GM18868 (cell line): ENCODE measurements at regions not wholly inside any gene's neighbourhood (a gene's known extent, or its start where the extent isn't known, plus 50 kb on each side); places are given as distances from the start of the nearest gene placed in this dataset.
"Not testable (repeated sequence)": the region's sequence is repeated elsewhere in the genome, so short reads cannot be mapped to it uniquely, and the experiment has no call there.

Source experiments
- ATAC-seq: cut with Tn5 transposase; IDR thresholded peaks from one replicate; pipeline ENCODE4 v1.9.1; 2021; ENCODE audit warnings: mild to moderate bottlenecking, moderate library complexity; ENCODE audit not compliant: unreplicated experiment

DNA sequence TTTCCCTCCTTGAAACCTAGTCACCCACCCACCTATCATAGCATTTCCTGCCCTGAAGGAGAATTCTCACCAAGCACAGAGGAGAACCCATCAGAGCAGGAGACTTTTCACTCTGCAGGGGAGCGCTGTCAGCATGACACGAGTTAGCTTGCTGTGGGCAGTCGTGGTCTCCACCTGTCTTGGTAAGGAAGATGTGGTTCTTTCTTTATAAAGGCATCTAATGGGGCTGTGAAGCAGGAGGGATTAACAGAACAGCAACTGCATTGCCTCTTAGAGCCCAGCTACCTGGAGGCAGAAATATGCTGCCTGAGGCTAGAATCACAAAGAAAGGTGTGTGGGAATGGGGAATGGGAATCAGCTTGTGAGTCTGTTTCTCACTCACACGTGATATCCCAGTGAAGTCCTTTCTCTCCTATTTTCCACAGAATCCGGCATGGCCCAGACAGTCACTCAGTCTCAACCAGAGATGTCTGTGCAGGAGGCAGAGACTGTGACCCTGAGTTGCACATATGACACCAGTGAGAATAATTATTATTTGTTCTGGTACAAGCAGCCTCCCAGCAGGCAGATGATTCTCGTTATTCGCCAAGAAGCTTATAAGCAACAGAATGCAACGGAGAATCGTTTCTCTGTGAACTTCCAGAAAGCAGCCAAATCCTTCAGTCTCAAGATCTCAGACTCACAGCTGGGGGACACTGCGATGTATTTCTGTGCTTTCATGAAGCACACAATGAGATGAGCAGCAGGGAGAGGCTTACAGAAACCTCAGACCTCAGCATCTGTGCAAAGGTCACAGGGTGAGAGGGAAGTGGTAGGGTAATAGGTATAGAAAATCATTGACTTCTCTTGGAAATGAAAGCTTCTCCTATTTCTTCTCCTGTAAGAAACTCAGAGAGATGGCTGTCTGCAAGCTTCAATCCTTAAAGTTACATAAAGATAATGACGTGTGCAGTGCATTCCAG lies 316.9 kb downstream of the DAD1 start:
- ATAC-seq = no peak

DNA sequence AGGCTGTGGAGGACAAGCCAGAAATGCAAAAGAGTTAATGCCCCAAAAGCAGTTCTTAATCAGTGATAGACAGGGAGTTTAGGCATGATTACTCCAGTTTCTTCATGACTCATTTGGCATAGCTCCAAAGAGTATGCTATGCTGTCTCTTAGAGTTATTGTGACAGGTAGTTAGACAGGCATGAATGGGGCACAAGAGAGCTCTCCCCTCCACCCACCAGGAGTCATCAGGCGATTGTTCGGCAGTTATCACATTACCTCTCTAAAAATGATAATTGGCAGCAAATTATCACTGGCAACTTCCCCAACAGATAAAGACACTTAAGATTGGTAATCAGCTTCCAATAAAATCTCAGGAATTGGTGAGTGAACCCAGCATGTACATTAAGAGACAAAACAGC lies 320.1 kb downstream of the DAD1 start:
- ATAC-seq = peak; percentile 60

DNA sequence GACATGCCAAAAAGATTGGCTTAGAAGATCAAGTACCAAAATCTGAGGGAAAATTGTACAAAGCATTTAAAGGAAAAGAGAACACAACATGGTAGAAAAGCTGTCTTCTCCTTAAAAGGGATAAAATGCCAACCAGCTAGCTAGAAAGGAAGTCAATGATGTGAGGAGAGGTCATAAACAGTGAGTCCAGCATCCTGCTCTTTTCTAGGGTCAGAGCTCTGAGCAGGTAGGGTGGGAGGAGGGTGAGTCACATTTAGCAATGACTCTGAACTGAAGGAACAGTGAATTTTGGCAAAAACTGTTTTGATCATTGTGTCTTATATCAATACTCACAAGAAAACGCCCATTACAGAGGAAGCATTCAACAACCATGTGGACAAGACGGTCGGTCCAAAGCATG lies 322.3 kb downstream of the DAD1 start:
- ATAC-seq = no peak

DNA sequence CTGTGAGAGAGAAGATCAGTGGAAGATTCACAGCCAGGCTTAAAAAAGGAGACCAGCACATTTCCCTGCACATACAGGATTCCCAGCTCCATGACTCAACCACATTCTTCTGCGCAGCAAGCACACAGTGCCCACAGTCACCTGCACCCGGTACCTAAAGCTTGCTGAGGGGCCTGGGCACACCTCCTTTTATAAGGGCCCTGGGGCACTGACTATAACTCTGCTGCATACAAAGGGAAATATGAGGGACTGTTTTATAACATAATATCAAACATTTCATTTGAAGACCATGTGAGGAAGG lies 322.9 kb downstream of the DAD1 start:
- ATAC-seq = no peak

DNA sequence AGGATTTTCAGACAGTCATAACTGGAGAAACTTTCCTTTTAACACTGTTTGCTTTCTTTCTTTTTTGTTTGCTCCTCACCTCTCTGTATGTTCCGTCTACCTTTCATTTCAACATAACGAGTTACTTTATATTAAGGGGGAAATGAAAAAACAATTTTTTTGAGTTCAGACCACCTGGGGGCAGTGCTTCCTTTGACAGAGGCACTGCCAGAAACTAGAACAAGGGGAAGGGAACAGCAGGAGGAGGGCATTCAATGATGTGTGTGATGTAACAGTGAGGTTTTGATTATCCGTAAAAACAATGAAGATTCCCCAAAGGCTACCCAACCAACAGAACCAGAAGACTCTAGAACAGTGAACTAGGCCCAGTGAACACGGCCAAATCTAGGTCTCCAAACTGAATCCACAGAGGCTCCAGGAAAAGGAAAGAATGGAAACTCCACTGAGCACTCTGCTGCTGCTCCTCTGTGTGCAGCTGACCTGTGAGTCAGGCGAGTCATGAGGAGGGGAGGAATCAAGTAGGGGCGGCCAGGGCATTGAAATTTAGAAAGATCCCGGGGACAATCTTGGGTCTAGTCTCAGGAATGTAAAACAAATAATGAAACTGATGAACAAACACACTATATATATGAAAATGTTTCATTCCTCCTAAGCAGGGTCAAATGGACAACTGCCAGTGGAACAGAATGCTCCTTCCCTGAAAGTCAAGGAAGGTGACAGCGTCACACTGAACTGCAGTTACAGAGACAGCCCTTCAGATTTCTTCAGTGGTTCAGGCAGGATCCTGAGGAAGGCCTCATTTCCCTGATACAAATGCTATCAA lies 323.5 kb downstream of the DAD1 start:
- no peak for ATAC-seq

DNA sequence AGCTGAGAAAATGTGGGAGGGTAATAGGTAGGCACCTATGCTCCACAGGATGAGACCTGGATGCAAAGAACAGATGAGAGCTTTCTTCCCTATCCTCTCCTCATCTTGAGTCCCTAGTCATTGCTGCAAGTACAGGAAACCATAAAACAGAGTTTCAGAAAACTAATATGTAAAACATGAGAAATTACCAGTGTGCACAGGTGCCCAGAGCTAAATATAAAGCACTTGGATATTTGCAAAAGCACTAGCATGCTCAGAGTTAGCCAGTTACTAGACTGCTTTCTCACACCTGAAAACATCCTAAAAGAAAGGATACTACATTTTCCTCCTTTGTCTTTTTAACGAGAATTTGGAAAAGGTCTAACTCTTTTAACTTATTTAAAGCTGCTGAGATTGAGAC lies 324.3 kb downstream of the DAD1 start:
- ATAC-seq = no peak

DNA sequence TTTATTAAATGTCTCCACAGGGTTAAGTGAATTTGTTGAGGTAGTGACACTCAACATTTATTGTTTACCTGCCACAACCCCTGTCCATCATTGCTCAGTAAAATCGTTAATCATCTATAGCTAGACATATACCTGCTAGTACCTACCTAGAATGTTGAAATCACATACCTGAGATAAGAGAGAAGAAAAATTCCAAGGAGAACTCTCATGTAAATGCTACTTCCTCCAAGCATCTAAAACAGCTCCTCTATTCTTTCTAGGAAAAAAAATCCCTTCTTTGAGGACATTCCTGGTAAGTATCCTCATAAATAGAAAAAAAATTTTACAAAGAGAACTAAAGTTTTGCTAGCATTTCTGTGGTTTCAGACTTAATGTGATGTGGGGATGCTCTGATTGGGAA lies 325.1 kb downstream of the DAD1 start:
- ATAC-seq = no peak

DNA sequence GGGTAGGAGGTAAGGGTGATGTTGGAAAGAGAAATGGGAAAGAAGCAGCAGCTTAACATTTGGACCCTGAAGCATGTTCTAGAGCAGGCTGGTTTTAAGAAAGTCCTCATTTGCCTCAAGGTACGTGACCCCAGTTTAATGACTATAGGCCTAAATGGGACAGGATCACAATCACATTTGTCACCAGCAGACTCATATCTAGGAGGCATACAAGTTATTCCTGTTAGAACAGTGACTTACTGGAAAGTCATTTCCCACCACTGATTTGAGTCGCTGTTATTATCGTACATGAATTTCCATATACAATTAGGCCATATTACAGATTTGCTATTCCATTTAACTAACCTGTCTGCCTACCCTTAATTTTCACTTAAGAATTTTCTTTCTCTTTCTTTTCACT lies 326.1 kb downstream of the DAD1 start:
- no peak for ATAC-seq

DNA sequence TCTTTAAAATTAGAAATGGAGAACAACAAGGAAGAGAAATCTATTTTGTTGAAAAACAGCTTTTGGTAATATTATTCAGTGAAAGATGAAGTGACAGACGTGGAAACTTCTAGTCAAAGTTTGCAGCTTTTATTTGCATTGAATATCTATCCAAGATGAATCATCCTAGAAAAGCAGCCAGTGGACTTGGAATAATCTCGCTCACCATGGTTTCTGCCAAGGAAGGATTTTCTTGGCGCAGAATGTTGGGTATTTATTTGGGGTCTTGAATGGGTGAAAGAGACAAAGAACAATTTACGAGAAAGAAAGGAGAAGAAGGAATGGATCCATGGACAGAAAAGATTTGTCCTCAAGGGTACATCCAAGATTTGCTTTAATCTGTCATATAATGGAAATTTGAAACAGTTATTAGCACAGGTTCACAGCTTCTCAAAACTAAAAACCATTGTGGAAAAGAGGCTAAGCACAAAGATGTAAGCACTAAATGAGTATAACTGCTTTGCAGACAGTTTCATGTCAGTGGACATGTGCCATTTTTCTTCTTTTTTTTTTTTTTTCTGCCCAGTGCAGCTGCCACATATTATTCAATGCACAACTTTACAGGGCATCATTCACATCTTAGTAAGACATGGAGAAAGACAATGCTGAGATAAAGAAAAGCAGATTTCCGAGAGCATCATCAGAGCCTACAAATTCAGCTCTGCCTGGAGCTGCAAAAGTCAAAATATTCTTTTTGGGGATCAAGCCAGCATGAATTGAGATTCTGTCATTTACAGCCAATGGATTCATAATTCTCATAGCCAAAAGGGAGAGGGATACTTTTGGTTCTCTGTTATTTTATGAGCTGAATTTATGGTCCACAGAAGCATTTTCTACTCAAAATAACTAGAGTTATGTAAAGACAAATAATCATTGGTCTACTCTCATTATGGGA lies 333.7 kb downstream of the DAD1 start:
- no peak for ATAC-seq

DNA sequence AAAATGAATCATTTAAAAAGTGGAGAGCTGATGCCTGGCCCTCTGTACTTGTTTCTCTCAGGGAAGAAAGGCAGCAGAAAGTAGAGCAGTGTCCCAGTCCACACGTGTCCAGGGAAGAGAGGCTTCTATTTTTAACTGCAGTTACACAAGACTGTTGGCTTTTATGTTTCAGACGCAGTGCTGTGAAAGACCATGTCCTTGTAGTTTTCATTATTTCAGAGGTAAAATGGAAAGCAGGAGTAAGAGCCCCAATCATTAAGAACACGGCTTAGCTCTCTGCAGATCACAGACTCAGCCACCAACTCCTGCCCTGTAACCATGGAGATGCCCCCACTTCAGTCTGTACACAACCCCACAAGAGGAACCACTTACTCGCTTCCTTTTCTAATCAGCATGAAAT lies 336.3 kb downstream of the DAD1 start:
- ATAC-seq = no peak

DNA sequence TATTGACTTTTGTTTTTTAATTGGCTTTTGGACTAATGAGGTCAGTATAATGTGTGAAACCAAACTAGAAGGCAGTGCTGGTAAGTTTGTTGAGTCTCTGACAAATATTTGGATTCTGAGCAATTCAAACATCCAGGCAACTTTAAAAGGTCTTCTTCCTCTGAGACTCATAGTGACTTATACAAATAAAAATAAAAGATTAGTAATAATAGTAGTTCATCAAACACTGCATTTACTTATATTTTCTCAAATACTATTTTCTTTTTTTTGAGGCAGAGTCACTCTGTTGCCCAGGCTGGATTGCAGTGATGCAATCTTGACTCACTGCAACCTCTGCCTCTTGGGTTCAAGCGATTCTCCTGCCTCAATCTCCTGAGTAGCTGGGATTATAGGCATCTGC lies 337.9 kb downstream of the DAD1 start:
- no peak for ATAC-seq

DNA sequence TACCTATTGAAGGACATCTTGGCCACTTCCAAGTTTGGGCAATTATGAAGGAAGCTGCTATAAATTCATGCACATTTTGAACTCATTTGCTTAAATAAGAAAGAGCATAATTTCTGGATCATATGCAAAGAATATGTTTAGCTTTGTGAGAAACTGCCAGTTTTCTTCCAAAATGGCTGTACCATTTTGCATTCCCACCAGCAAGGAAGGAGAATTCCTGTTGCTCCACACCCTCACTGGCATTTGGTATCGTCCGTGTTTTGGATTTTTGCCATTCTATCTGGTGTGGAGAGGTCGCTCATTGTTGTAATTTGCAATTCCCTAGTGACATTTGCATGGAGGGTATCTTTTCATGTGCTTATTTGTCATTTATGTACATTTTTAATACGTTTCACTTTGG lies 339.3 kb downstream of the DAD1 start:
- ATAC-seq = no peak

DNA sequence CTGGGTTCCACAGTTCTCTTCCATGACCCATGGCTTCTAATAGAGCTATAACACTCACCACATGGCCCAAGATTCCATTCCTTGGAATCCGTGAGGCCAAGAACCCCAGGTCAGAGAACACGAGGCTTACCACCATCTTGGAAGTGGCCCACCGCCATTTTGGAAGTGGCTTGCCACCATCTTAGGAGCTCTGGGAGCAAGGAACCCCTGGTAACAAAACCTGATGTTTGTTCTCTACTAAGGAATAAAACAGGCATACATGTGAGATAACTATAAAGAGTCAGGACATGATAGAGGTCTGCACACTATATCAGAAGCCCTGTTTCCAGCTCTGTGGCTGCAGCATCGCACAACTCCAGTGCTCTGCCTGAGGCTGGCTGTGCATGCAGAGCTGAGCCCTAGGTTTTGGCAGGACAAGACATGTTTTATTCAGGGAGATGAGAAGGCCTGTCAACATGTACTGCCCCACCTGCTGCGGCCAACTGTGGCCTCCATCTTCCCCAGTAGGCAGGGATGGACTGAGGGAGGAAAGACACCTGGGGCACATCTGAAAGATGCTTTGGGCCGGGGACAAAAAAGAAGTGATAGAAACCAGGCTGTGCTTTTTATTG lies 344.9 kb downstream of the DAD1 start:
- no peak for ATAC-seq

DNA sequence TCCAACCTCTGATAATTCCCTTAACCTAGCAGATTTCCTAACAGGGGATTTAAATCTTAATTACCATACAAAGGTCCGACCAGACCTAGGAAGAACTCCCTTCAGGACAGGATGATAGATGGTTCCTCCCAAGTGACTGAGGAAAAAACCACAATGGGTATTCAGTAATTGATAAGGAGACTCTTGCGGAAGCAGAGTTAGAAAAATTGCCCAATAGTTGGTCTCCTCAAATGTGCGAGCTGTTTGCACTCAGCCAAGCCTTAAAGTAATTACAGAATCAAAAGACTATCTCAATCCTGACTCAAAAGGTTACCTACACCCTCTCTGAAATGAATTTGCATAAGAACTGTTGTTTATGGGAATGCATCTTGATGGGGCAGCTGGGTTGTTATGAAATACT lies 350.7 kb downstream of the DAD1 start:
- not testable (repeated sequence) for ATAC-seq

DNA sequence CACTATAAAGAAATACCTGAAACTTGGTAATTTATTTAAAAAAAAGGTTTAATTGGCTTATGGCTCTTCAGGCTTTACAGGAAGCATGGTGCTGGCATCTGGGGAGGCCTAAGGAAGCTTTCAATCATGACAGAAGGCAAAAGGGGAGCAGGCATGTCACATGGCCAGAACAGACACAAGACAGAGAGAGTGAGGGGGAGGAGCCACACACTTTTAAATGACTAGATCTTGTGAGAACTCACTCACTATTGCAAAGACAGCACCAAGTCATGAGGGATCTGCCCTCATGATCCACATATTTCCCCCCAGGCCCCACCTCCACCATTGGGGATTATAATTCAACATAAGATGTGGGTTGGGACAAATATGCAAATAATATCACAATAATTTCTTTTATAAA lies 355.6 kb downstream of the DAD1 start:
- ATAC-seq = no peak

DNA sequence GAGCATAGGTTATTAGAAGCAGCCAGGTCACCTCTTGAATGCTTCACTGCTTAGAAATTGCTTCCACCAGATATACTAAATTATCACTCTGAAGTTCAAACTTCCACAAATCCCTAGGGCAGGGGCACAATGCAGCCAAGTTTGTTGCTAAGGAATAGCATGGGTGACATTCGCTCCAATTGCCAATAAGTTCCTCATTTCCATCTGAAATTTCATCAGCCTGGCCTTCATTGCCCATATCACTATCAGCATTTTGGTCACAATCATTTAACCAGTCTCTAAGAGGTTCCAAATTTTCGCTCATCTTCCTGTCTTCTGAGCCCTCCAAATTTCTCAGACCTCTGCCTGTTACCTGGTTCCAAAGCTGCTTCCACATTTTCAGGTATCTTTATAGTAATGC lies 356.1 kb downstream of the DAD1 start:
- no peak for ATAC-seq

DNA sequence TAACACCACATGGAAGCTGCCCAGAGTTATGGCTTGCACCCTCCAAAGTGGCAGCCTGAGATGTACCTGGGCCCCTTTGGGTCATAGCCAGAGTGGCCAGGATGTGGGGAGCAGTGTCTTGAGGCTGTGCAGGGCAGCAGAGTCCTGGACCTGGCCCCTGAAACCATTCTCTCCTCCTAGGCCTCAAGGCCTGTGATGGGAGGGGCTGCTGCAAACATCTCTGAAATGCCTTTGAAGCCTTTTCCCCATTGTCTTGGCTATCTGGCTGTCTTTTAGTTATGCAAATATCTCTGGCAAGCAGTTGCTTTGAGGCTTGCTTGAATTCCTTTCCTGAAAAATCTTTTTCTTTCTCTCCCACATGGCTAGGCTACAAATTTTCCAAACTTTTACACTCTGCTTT lies 356.5 kb downstream of the DAD1 start:
- no peak for ATAC-seq

DNA sequence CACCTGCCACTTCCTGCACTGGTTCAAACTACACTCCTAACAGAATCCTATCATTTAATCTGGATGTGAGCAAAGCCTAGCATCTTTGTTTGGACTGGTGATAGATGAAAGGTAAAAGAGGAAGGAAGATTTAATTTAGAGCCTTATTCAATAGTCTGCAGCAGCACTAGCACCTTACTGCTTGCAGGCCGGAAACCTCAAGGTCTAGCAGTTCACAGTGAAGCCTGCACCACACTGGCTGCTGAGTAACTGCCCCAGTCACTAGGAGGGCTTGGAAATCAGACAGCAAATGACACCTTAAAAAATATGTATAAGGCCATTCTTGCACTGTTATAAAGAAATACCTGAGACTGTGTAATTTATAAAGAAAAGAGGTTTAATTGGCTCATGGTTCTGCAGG lies 358.0 kb downstream of the DAD1 start:
- ATAC-seq = peak; percentile 76

DNA sequence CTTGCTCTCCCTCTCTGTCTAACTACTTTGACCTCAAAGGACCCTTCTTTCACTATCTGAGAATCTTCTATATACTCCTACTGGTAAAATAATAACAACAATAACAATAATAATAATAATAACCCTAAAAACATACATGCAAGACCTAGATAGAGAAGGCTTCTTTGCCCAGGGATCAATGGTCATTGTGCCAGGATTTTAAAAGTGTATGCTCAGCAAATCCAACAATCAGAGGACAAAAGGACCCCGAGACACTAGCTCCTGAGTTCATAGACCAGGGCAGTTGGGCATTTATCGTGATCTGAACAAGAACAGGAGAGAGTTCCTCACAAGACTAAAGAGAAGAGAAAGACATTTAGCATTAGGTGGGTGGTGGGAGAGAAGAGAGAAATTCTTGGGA lies 358.5 kb downstream of the DAD1 start:
- no peak for ATAC-seq

DNA sequence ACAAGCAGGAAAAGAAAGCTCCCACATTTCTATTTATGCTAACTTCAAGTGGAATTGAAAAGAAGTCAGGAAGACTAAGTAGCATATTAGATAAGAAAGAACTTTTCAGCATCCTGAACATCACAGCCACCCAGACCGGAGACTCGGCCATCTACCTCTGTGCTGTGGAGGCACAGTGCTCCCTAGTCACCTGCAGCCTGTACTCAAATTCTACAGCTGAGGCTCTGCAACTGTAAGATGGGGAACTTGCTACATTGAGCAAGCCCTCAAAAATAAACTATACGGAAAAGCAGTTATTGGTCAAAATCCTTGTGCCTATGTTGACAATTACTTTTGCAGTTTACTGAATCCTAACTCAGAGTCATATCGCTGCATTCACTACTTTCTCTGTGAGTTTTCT lies 361.9 kb downstream of the DAD1 start:
- no peak for ATAC-seq

DNA sequence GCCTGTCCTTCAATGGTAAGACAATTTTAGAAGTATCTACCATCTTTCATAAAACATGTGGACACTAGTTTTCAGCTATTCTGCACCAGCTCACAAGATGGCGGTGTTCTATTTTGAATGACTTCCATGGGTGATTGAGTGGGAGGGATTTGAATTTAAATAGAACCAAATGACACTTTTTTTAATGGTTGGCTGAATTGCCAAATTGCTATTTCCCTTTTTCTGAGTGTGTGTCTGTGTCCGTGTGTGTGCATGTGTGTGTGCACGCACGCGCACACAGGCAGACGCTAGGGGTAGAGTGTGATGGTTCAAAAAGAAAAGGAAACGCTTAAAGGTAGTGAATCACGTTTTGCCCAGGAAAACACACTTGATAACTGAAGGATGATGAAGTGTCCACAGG lies 362.6 kb downstream of the DAD1 start:
- ATAC-seq = peak; percentile 40
